Kidney (tissue), 13 donors: ENCODE measurements at regions not wholly inside any gene's neighbourhood (a gene's known extent, or its start where the extent isn't known, plus 50 kb on each side); places are given as distances from the start of the nearest gene placed in this dataset.
A peak's percentile ranks its signal among the peaks of the same experiment; 100 is the strongest.

Experiments
- DNase-seq, 5 donors: peaks; one replicate each; pipeline ENCODE4 v3.0.0-alpha.2; 2013 to 2020
- FAIRE-seq: peaks from 2 replicates; lab custom pipeline; 2012; peaks lifted over from hg19 to GRCh38; lab: Jason Lieb, UNC
- H3K27ac ChIP-seq, 2 donors: one replicate each; pipeline ENCODE4 v1.7.0; 2013; ENCODE audit warnings: low read depth in 2 of 2, low read length in 2 of 2, inconsistent platforms in 1 of 2
- H3K27me3 ChIP-seq: one replicate; pipeline ENCODE4 v1.7.1; 2013; ENCODE audit warnings: low read length, inconsistent platforms; ENCODE audit not compliant: control insufficient read depth, insufficient read depth
- H3K36me3 ChIP-seq, 3 donors: one replicate each; pipeline versions ENCODE4 v1.7.0 to v1.7.1; 2013; ENCODE audit warnings: low read length in 3 of 3, control low read depth in 1 of 3, inconsistent platforms in 1 of 3; ENCODE audit not compliant: insufficient read depth in 3 of 3, control insufficient read depth in 2 of 3
- H3K4me1 ChIP-seq, 3 donors: one replicate each; pipeline versions ENCODE4 v1.7.0 to v1.7.1; 2013; ENCODE audit warnings: low read length in 3 of 3, inconsistent platforms in 1 of 3, low read depth in 1 of 3; ENCODE audit not compliant: control insufficient read depth in 2 of 3, insufficient read depth in 2 of 3
- H3K4me3 ChIP-seq, 3 donors: one replicate each; pipeline versions ENCODE4 v1.7.0 to v1.8.1; 2013; ENCODE audit warnings: low read length in 3 of 3, control low read depth in 1 of 3, inconsistent platforms in 1 of 3
- H3K9ac ChIP-seq, 3 donors: one replicate each; pipeline versions ENCODE4 v1.7.0 to v1.7.1; 2013; ENCODE audit warnings: low read length in 3 of 3, control low read depth in 1 of 3, inconsistent platforms in 1 of 3
- H3K9me3 ChIP-seq, 3 donors: one replicate each; pipeline versions ENCODE4 v1.7.0 to v1.7.1; 2013; ENCODE audit warnings: low read length in 3 of 3, control low read depth in 1 of 3, inconsistent platforms in 1 of 3; ENCODE audit not compliant: control insufficient read depth in 2 of 3, insufficient read depth in 1 of 3
- CTCF ChIP-seq: IDR thresholded peaks from 3 replicates; pipeline ENCODE4 v1.5.1; 2012; ENCODE audit warnings: mild to moderate bottlenecking, moderate library complexity, borderline replicate concordance; ENCODE audit not compliant: insufficient read depth; ENCODE audit errors: extremely low read depth
- intact Hi-C: fragments of 100-400 bp; cut with DNase I; formaldehyde crosslinking; loops from one replicate; pipeline ENCODE4 v1.11.1; 2022
- donor health status: control.
- donor health status: control.
- donor health status: control.
- donor health status: control.
- donor health status: control.
- donor health status: DM: yes; HTN: yes; CAD: no.
- donor health status: Normal renal cell carcinoma (clear cell type).

- no peaks in the 10 kb centered on the region for H3K27me3 ChIP-seq
- intact Hi-C loops, result no loop called here
- no peaks in the 10 kb centered on the region for H3K36me3 ChIP-seq
- no peaks in the 10 kb centered on the region for H3K4me1 ChIP-seq
- H3K4me3 ChIP-seq, result no peak overlapping the region
- no peaks in the 10 kb centered on the region for H3K9me3 ChIP-seq
- no peak overlapping the region for H3K27ac ChIP-seq
- DNase-seq, result peak in 1 of 5 donors; percentile 34
- no peak overlapping the region for H3K9ac ChIP-seq
- no peak for FAIRE-seq
- TF ChIP-seq CTCF, result no peak
These were observed 73.3 kb upstream of the MON1B start for GRCh38 chr16:77117707-77118106.

- H3K36me3 ChIP-seq, result no peaks in the 10 kb centered on the region
- no peaks in the 10 kb centered on the region for H3K4me1 ChIP-seq
- no peak overlapping the region for H3K27ac ChIP-seq
- H3K27me3 ChIP-seq, result no peaks in the 10 kb centered on the region
- no peak overlapping the region for H3K4me3 ChIP-seq
- intact Hi-C loops, result no loop called here
- no peak overlapping the region for H3K9ac ChIP-seq
- DNase-seq (no peak), FAIRE-seq (no peak)
- no peaks in the 10 kb centered on the region for H3K9me3 ChIP-seq
- no peak for TF ChIP-seq CTCF
These were observed 59.6 kb upstream of the MON1B start for GRCh38 chr16:77131398-77131797.

- FAIRE-seq, result no peak
- Histone ChIP-seq H3K27me3 (no peaks in the 10 kb centered on the region), H3K9me3 (no peaks in the 10 kb centered on the region), H3K27ac (no peak overlapping the region), H3K4me1 (no peaks in the 10 kb centered on the region), H3K4me3 (no peak overlapping the region), H3K9ac (no peak overlapping the region), H3K36me3 (no peaks in the 10 kb centered on the region)
- intact Hi-C loops, result no loop called here
- no peak for TF ChIP-seq CTCF
- DNase-seq, result no peak
These were observed 58.9 kb upstream of the MON1B start for GRCh38 chr16:77132051-77132618.

GRCh38 chr16:77133706-77134105 is 57.3 kb upstream of the MON1B start:
- Histone ChIP-seq H3K9me3 (no peaks in the 10 kb centered on the region), H3K4me1 (no peaks in the 10 kb centered on the region), H3K9ac (no peak overlapping the region), H3K27ac (no peak overlapping the region), H3K36me3 (no peaks in the 10 kb centered on the region), H3K27me3 (no peaks in the 10 kb centered on the region), H3K4me3 (no peak overlapping the region)
- FAIRE-seq, result no peak
- TF ChIP-seq CTCF, result no peak
- intact Hi-C loops, result no loop called here
- DNase-seq, result no peak
